Gastrocnemius medialis (tissue), 4 donors: ENCODE measurements at regions not wholly inside any gene's neighbourhood (a gene's known extent, or its start where the extent isn't known, plus 50 kb on each side); places are given as distances from the start of the nearest gene placed in this dataset.
A peak's percentile ranks its signal among the peaks of the same experiment; 100 is the strongest.

Experiments
- ATAC-seq, 2 donors: fragments of 150-250 bp; one replicate each; pipeline ENCODE4 v1.9.1; 2016
- DNase-seq, 2 donors: peaks; one replicate each; pipeline ENCODE4 v3.0.0-alpha.2; 2019
- H3K27ac ChIP-seq, 4 donors: fragments of 200-600 bp; sonication (generic); 1 replicate in 1 of 4; 2 replicates in 3 of 4; pipeline ENCODE4 v1.5.1; 2016 to 2018; ENCODE audit warnings: mild to moderate bottlenecking in 2 of 4, moderate library complexity in 1 of 4
- H3K27me3 ChIP-seq, 3 donors: fragments of 200-600 bp; sonication (generic) in 2 of 3; 1 replicate in 1 of 3; 2 replicates in 2 of 3; pipeline versions ENCODE4 v1.5.1 to v1.6.0; 2016 to 2019; ENCODE audit warnings: mild to moderate bottlenecking in 1 of 3, moderate library complexity in 1 of 3
- H3K36me3 ChIP-seq, 2 donors: fragments of 200-600 bp; sonication (generic) in 1 of 2; one replicate each; pipeline ENCODE4 v1.5.1; 2017 to 2018
- H3K4me1 ChIP-seq, 2 donors: fragments of 200-600 bp; sonication (generic) in 1 of 2; one replicate each; pipeline ENCODE4 v1.5.1; 2016 to 2017; ENCODE audit warnings: mild to moderate bottlenecking in 2 of 2
- H3K4me3 ChIP-seq, 4 donors: fragments of 200-600 bp; sonication (generic) in 3 of 4; 1 replicate in 1 of 4; 2 replicates in 3 of 4; pipeline ENCODE4 v1.5.1; 2016 to 2019; ENCODE audit warnings: mild to moderate bottlenecking in 2 of 4
- H3K9me3 ChIP-seq, 3 donors: fragments of 200-600 bp; sonication (generic) in 2 of 3; 1 replicate in 1 of 3; 2 replicates in 2 of 3; pipeline ENCODE4 v1.5.1; 2016 to 2019
- POLR2A ChIP-seq, 2 donors: fragments of 450-650 bp; IDR thresholded peaks; one replicate each; pipeline ENCODE4 v1.6.1; 2017; ENCODE audit warnings: antibody characterized with exemption in 2 of 2, mild to moderate bottlenecking in 2 of 2, moderate library complexity in 2 of 2
- in situ Hi-C, 4 donors: fragments of 200-750 bp; cut with MboI; loops; one replicate each; pipeline versions ENCODE4 v1.15.0 to v1.8.0; 2017; ENCODE audit warnings: low sequenced_read_pairs in 4 of 4
- intact Hi-C: fragments of 100-400 bp; cut with DNase I; formaldehyde crosslinking; loops from one replicate; pipeline ENCODE4 v1.15.1; 2023; ENCODE audit warnings: low total_unique reads
- TF ChIP-seq, protein P1 (sequence below), 5 experiments: fragments of 450-650 bp in 3 of 5; fragments of 200-600 bp in 2 of 5; sonication (generic) in 2 of 5; IDR thresholded peaks in 4 of 5; conservative IDR thresholded peaks in 1 of 5; 1 replicate in 4 of 5; 2 replicates in 1 of 5; pipeline ENCODE4 v1.5.1; 2016 to 2019; ENCODE audit warnings: antibody characterized with exemption in 5 of 5, mild to moderate bottlenecking in 3 of 5, moderate library complexity in 3 of 5

DNA sequence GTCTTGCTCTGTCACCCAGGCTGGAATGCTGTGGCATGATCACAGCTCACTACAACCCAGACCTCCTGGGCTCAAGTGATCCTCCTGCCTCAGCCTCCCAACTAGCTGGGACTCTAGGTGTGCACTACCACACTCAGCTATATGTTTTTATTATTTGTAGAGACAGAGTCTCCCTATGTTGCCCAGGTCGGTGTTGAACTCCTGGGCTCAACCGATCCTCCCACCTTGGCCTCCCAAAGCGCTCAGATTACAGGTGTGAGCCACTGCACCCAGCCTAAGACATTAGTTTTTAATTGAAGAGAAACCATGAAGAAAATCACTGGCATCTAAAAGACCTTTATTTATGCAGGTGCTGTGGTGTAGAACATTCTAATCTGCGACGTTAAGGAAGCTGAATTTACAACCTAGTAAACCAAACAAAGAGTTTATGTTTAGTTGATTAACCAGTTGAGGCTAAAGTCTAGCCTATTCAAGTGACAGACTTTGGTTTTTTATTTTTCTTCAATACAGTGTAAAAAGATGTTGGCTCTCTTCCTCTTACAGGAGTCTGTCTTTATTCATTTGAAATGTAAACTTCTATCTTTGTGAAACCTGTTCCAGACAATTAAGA, 52.5 kb upstream of the NBL1 start:
- Histone ChIP-seq H3K4me1 (peaks cover 3 to 5% of the 10 kb centered on the region in 2 donors), H3K36me3 (no peaks in the 10 kb centered on the region), H3K9me3 (no peaks in the 10 kb centered on the region), H3K4me3 (no peak overlapping the region), H3K27me3 (no peaks in the 10 kb centered on the region), H3K27ac (no peak overlapping the region)
- TF ChIP-seq, protein P1, sequence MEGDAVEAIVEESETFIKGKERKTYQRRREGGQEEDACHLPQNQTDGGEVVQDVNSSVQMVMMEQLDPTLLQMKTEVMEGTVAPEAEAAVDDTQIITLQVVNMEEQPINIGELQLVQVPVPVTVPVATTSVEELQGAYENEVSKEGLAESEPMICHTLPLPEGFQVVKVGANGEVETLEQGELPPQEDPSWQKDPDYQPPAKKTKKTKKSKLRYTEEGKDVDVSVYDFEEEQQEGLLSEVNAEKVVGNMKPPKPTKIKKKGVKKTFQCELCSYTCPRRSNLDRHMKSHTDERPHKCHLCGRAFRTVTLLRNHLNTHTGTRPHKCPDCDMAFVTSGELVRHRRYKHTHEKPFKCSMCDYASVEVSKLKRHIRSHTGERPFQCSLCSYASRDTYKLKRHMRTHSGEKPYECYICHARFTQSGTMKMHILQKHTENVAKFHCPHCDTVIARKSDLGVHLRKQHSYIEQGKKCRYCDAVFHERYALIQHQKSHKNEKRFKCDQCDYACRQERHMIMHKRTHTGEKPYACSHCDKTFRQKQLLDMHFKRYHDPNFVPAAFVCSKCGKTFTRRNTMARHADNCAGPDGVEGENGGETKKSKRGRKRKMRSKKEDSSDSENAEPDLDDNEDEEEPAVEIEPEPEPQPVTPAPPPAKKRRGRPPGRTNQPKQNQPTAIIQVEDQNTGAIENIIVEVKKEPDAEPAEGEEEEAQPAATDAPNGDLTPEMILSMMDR (IDR thresholded peaks at IDR 0.05 in 4 of 5, conservative IDR thresholded peaks at IDR 0.05 in 1 of 5): no peak
- TF ChIP-seq POLR2A (IDR thresholded peaks at IDR 0.05): no peak
- no peak for ATAC-seq
- in situ Hi-C loops: loop anchor here in 1 of 4 donors (10.0 kb wide), 1 partner anchor 107 kb away; the partner anchor contains the start of gene CAPZB
- intact Hi-C loops: loop anchor here (10.0 kb wide), 1 partner anchor 247 kb away; no protein-coding TSS in a partner anchor
- no peak for DNase-seq

DNA sequence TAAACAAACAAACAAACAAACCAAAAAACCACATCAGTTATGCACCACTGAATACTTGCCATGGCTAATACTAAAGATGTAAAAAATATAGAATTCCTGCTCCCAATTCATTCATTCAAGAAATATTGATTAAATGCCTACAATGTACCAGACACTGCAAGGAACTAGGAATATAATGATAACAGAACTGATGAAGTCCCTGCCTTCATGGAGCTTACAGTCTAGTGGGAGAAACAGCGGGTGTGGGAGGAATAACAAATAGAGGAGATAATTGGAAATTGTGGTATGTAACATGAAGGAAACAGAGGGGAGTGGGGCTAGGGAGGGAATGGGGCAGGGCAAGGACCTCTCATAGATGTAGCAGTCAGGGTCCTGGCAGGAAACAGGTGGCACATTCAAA, 58.6 kb upstream of the NBL1 start:
- H3K27me3 ChIP-seq: no peaks in the 10 kb centered on the region
- no peak for TF ChIP-seq POLR2A (IDR thresholded peaks at IDR 0.05)
- TF ChIP-seq, protein P1 (IDR thresholded peaks at IDR 0.05 in 4 of 5, conservative IDR thresholded peaks at IDR 0.05 in 1 of 5): no peak
- intact Hi-C loops (no loop called here), in situ Hi-C loops (no loop called here)
- no peak overlapping the region for H3K27ac ChIP-seq
- no peaks in the 10 kb centered on the region for H3K4me1 ChIP-seq
- ATAC-seq (no peak), DNase-seq (no peak)
- H3K36me3 ChIP-seq: no peaks in the 10 kb centered on the region
- H3K9me3 ChIP-seq: no peaks in the 10 kb centered on the region
- no peak overlapping the region for H3K4me3 ChIP-seq

DNA sequence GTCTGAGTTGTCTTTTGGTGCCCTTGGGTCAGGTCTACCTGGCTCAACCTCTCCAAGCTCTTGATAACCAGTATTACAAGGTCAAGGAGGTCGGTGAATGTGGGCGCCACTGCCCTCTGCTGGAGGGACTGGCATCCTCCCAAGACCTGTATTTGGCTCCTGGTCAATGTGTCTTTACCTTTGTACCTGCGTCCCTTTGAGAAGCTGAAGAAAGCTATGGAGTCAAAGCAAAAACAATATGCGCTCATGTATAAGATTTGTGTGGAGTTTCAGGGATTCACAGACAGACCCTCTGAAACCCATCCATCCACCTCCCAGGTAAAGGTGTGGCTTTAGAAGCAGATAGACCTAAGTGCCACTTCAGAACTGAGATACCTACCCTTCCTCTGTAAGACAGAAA, 61.8 kb upstream of the NBL1 start:
- no peak overlapping the region for H3K4me3 ChIP-seq
- no peak for TF ChIP-seq POLR2A (IDR thresholded peaks at IDR 0.05)
- TF ChIP-seq, protein P1 (IDR thresholded peaks at IDR 0.05 in 4 of 5, conservative IDR thresholded peaks at IDR 0.05 in 1 of 5): peak in 4 of 5 experiments; percentile 19 to 46 (median 41)
- no peaks in the 10 kb centered on the region for H3K9me3 ChIP-seq
- H3K27ac ChIP-seq: no peak overlapping the region
- no peaks in the 10 kb centered on the region for H3K27me3 ChIP-seq
- intact Hi-C loops (no loop called here), in situ Hi-C loops (no loop called here)
- DNase-seq: no peak
- no peaks in the 10 kb centered on the region for H3K4me1 ChIP-seq
- ATAC-seq: no peak
- H3K36me3 ChIP-seq: no peaks in the 10 kb centered on the region

DNA sequence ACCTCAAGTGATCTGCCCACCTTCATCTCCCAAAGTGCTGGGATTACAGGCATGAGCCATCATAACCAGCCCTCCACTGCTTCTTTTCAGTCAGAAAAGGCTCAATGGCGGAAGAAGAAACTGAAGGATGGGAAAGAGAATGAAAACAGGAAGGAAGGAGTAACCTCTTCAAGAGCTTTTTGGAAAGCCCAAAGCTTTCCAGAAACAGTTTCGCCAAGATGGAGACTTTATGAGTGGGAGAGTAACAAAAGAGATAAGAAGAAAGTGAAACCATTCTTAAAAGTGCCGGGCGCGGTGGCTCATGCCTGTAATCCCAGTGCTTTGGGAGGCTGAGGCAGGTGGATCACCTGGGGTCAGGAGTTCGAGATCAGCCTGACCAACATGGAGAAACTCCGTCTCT, 62.7 kb upstream of the NBL1 start:
- in situ Hi-C loops: no loop called here
- Histone ChIP-seq H3K27ac (no peak overlapping the region), H3K27me3 (no peaks in the 10 kb centered on the region), H3K4me3 (no peak overlapping the region), H3K4me1 (no peaks in the 10 kb centered on the region), H3K36me3 (no peaks in the 10 kb centered on the region), H3K9me3 (no peaks in the 10 kb centered on the region)
- TF ChIP-seq, protein P1 (IDR thresholded peaks at IDR 0.05 in 4 of 5, conservative IDR thresholded peaks at IDR 0.05 in 1 of 5): no peak
- TF ChIP-seq POLR2A (IDR thresholded peaks at IDR 0.05): no peak
- intact Hi-C loops: no loop called here
- no peak for DNase-seq
- no peak for ATAC-seq

DNA sequence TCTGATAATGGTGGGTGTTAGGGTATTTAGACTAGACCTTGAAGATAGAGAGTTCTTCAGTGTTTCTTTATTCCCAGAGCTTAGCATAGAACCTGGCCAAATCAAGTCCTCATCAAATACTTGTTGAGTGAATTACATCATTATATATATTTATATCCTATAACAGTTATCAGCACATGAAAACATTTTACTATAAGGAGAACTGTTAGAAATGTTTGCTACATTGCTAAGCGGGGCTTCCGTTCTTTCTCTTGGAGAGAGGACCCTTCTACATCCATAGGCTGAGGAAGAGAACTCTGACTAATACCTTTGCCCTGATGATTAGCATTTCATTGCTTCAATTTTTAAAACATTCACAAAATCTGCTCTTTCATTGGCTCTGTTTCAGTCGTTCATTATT, 66.5 kb upstream of the NBL1 start:
- TF ChIP-seq, protein P1 (IDR thresholded peaks at IDR 0.05 in 4 of 5, conservative IDR thresholded peaks at IDR 0.05 in 1 of 5): no peak
- intact Hi-C loops: no loop called here
- Histone ChIP-seq H3K4me1 (no peaks in the 10 kb centered on the region), H3K27me3 (no peaks in the 10 kb centered on the region), H3K27ac (no peak overlapping the region), H3K36me3 (no peaks in the 10 kb centered on the region), H3K4me3 (no peak overlapping the region), H3K9me3 (no peaks in the 10 kb centered on the region)
- ATAC-seq (no peak), DNase-seq (no peak)
- in situ Hi-C loops: no loop called here
